ENCODE measurements at regions not wholly inside any gene's neighbourhood (a gene's known extent, or its start where the extent isn't known, plus 50 kb on each side); places are given as distances from the start of the nearest gene placed in this dataset.

GRCh38 chr3:94525043-94525442 lies 462.2 kb downstream of the NSUN3 start:
- H3K4me1 ChIP-seq (ENCODE audit: insufficient read depth), result no peaks in the 10 kb centered on the region
- H3K4me3 ChIP-seq (ENCODE audit: low read depth, low read length), result no peak overlapping the region
- no peaks in the 10 kb centered on the region for H3K36me3 ChIP-seq (ENCODE audit: insufficient read depth)
- no peak overlapping the region for H3K27ac ChIP-seq (ENCODE audit: low read depth)
- DNase-seq (ENCODE audit: extremely low spot score), result no peak
- WGBS, result 27% methylated on average over 6 of the region's 6 CpGs

GRCh38 chr3:94529816-94530215 lies 467.0 kb downstream of the NSUN3 start:
- H3K36me3 ChIP-seq (ENCODE audit: insufficient read depth), result no peaks in the 10 kb centered on the region
- WGBS, result 97% methylated on average over 1 of the region's 1 CpG
- no peak for DNase-seq (ENCODE audit: extremely low spot score)
- H3K4me1 ChIP-seq (ENCODE audit: insufficient read depth), result no peaks in the 10 kb centered on the region
- no peak overlapping the region for H3K27ac ChIP-seq (ENCODE audit: low read depth)
- H3K4me3 ChIP-seq (ENCODE audit: low read depth, low read length), result no peak overlapping the region

GRCh38 chr3:94532951-94533350 lies 470.1 kb downstream of the NSUN3 start:
- 74% methylated on average over 3 of the region's 3 CpGs for WGBS
- H3K4me1 ChIP-seq (ENCODE audit: insufficient read depth), result no peaks in the 10 kb centered on the region
- H3K4me3 ChIP-seq (ENCODE audit: low read depth, low read length), result no peak overlapping the region
- H3K36me3 ChIP-seq (ENCODE audit: insufficient read depth), result no peaks in the 10 kb centered on the region
- no peak for DNase-seq (ENCODE audit: extremely low spot score)
- no peak overlapping the region for H3K27ac ChIP-seq (ENCODE audit: low read depth)

GRCh38 chr3:94539937-94540336 lies 477.1 kb downstream of the NSUN3 start:
- Histone ChIP-seq H3K36me3 (ENCODE audit: insufficient read depth) (no peaks in the 10 kb centered on the region), H3K4me3 (ENCODE audit: low read depth, low read length) (no peak overlapping the region), H3K4me1 (ENCODE audit: insufficient read depth) (no peaks in the 10 kb centered on the region), H3K27ac (ENCODE audit: low read depth) (no peak overlapping the region)
- DNase-seq (ENCODE audit: extremely low spot score), result no peak

GRCh38 chr3:94543161-94543560 lies 480.3 kb downstream of the NSUN3 start:
- no peak overlapping the region for H3K4me3 ChIP-seq (ENCODE audit: low read depth, low read length)
- H3K27ac ChIP-seq (ENCODE audit: low read depth), result no peak overlapping the region
- WGBS, result 81% methylated on average over 2 of the region's 2 CpGs
- no peaks in the 10 kb centered on the region for H3K36me3 ChIP-seq (ENCODE audit: insufficient read depth)
- DNase-seq (ENCODE audit: extremely low spot score), result no peak
- no peaks in the 10 kb centered on the region for H3K4me1 ChIP-seq (ENCODE audit: insufficient read depth)

- no peak for DNase-seq (ENCODE audit: extremely low spot score)
- H3K4me3 ChIP-seq (ENCODE audit: low read depth, low read length), result no peak overlapping the region
- 63% methylated on average over 2 of the region's 2 CpGs for WGBS
- H3K4me1 ChIP-seq (ENCODE audit: insufficient read depth), result no peaks in the 10 kb centered on the region
- H3K36me3 ChIP-seq (ENCODE audit: insufficient read depth), result no peaks in the 10 kb centered on the region
- no peak overlapping the region for H3K27ac ChIP-seq (ENCODE audit: low read depth)
These were observed 481.4 kb downstream of the NSUN3 start for GRCh38 chr3:94544131-94544789.

- Histone ChIP-seq H3K4me3 (ENCODE audit: low read depth, low read length) (no peak overlapping the region), H3K4me1 (ENCODE audit: insufficient read depth) (no peaks in the 10 kb centered on the region), H3K36me3 (ENCODE audit: insufficient read depth) (no peaks in the 10 kb centered on the region), H3K27ac (ENCODE audit: low read depth) (no peak overlapping the region)
- no peak for DNase-seq (ENCODE audit: extremely low spot score)
- WGBS, result 85% methylated on average over 1 of the region's 1 CpG
These were observed 485.9 kb downstream of the NSUN3 start for GRCh38 chr3:94548581-94549316.

GRCh38 chr3:94561094-94561493 lies 498.2 kb downstream of the NSUN3 start:
- Histone ChIP-seq H3K36me3 (ENCODE audit: insufficient read depth) (no peaks in the 10 kb centered on the region), H3K4me3 (ENCODE audit: low read depth, low read length) (no peak overlapping the region), H3K27ac (ENCODE audit: low read depth) (no peak overlapping the region), H3K4me1 (ENCODE audit: insufficient read depth) (no peaks in the 10 kb centered on the region)
- DNase-seq (ENCODE audit: extremely low spot score), result no peak
- WGBS, result 28% methylated on average over 3 of the region's 3 CpGs

- WGBS, result 95% methylated on average over 1 of the region's 1 CpG
- DNase-seq (ENCODE audit: extremely low spot score), result no peak
- no peaks in the 10 kb centered on the region for H3K36me3 ChIP-seq (ENCODE audit: insufficient read depth)
- no peak overlapping the region for H3K4me3 ChIP-seq (ENCODE audit: low read depth, low read length)
- no peak overlapping the region for H3K27ac ChIP-seq (ENCODE audit: low read depth)
- no peaks in the 10 kb centered on the region for H3K4me1 ChIP-seq (ENCODE audit: insufficient read depth)
These were observed 501.4 kb downstream of the NSUN3 start for GRCh38 chr3:94564247-94564646.

- H3K4me3 ChIP-seq (ENCODE audit: low read depth, low read length), result no peak overlapping the region
- no peak for DNase-seq (ENCODE audit: extremely low spot score)
- WGBS, result 0% methylated on average over 1 of the region's 1 CpG
These were observed 505.2 kb downstream of the NSUN3 start for GRCh38 chr3:94568041-94568440.

GRCh38 chr3:94573337-94573736 lies 510.5 kb downstream of the NSUN3 start:
- Histone ChIP-seq H3K4me3 (ENCODE audit: low read depth, low read length) (no peak overlapping the region), H3K4me1 (ENCODE audit: insufficient read depth) (no peaks in the 10 kb centered on the region), H3K27ac (ENCODE audit: low read depth) (no peak overlapping the region), H3K36me3 (ENCODE audit: insufficient read depth) (no peaks in the 10 kb centered on the region)
- WGBS, result 91% methylated on average over 2 of the region's 2 CpGs
- no peak for DNase-seq (ENCODE audit: extremely low spot score)

More at GRCh38 chr3:94568041-94568440, 505.2 kb downstream of the NSUN3 start:
- H3K4me1 ChIP-seq (ENCODE audit: insufficient read depth), result no peaks in the 10 kb centered on the region
- no peaks in the 10 kb centered on the region for H3K36me3 ChIP-seq (ENCODE audit: insufficient read depth)
- H3K27ac ChIP-seq (ENCODE audit: low read depth), result no peak overlapping the region

- no peak for DNase-seq (ENCODE audit: extremely low spot score)
- 80% methylated on average over 3 of the region's 3 CpGs for WGBS
- Histone ChIP-seq H3K27ac (ENCODE audit: low read depth) (no peak overlapping the region), H3K4me1 (ENCODE audit: insufficient read depth) (no peaks in the 10 kb centered on the region), H3K4me3 (ENCODE audit: low read depth, low read length) (no peak overlapping the region), H3K36me3 (ENCODE audit: insufficient read depth) (no peaks in the 10 kb centered on the region)
These were observed 524.4 kb downstream of the NSUN3 start for GRCh38 chr3:94587291-94587690.

- 92% methylated on average over 1 of the region's 1 CpG for WGBS
- no peaks in the 10 kb centered on the region for H3K4me1 ChIP-seq (ENCODE audit: insufficient read depth)
These were observed 530.8 kb downstream of the NSUN3 start for GRCh38 chr3:94593526-94594150.

GRCh38 chr3:94596141-94596540 lies 533.3 kb downstream of the NSUN3 start:
- no peaks in the 10 kb centered on the region for H3K36me3 ChIP-seq (ENCODE audit: insufficient read depth)
- WGBS, result 86% methylated on average over 3 of the region's 3 CpGs
- H3K4me3 ChIP-seq (ENCODE audit: low read depth, low read length), result no peak overlapping the region
- no peak for DNase-seq (ENCODE audit: extremely low spot score)
- H3K4me1 ChIP-seq (ENCODE audit: insufficient read depth), result no peaks in the 10 kb centered on the region
- no peak overlapping the region for H3K27ac ChIP-seq (ENCODE audit: low read depth)

More at GRCh38 chr3:94593526-94594150, 530.8 kb downstream of the NSUN3 start:
- no peak overlapping the region for H3K4me3 ChIP-seq (ENCODE audit: low read depth, low read length)
- no peaks in the 10 kb centered on the region for H3K36me3 ChIP-seq (ENCODE audit: insufficient read depth)
- no peak for DNase-seq (ENCODE audit: extremely low spot score)
- H3K27ac ChIP-seq (ENCODE audit: low read depth), result no peak overlapping the region

All from urinary bladder (tissue), 3 donors.